ENCODE measurements at regions not wholly inside any gene's neighbourhood (a gene's known extent, or its start where the extent isn't known, plus 50 kb on each side); places are given as distances from the start of the nearest gene placed in this dataset.

- no peak for DNase-seq (ENCODE audit: low spot score in 2 of 2)
These were observed 54.6 kb downstream of the ZFP36L2 start for GRCh38 chr2:43171789-43172188.

GRCh38 chr2:43170405-43171105 lies 55.9 kb downstream of the ZFP36L2 start:
- no peak for FAIRE-seq

More at GRCh38 chr2:43171789-43172188, 54.6 kb downstream of the ZFP36L2 start:
- FAIRE-seq, result no peak

DNA sequence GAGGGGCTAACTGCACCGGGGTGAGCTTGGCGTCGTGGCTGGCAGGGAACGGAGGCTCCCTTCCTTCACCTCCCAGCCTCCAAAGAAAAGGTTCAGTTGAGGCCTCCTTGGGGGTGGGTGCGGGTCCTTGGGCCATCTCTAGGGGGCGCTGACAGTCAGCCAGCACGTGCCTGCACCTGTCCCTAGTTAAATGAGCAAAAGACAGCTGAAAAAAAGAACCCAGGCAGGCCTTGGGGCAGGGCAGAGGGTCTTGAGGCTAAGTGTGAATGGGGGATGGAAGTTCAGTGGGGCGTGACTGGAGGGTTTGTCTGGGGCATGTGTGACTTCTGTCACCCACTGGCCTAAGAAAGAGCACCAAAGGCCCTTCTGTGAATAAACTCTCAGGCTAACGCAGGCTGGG lies 56.4 kb downstream of the ZFP36L2 start:
- no peak for DNase-seq (ENCODE audit: low spot score in 2 of 2)
- no peak for FAIRE-seq

More at GRCh38 chr2:43170405-43171105, 55.9 kb downstream of the ZFP36L2 start:
- DNase-seq (ENCODE audit: low spot score in 2 of 2), result no peak

DNA sequence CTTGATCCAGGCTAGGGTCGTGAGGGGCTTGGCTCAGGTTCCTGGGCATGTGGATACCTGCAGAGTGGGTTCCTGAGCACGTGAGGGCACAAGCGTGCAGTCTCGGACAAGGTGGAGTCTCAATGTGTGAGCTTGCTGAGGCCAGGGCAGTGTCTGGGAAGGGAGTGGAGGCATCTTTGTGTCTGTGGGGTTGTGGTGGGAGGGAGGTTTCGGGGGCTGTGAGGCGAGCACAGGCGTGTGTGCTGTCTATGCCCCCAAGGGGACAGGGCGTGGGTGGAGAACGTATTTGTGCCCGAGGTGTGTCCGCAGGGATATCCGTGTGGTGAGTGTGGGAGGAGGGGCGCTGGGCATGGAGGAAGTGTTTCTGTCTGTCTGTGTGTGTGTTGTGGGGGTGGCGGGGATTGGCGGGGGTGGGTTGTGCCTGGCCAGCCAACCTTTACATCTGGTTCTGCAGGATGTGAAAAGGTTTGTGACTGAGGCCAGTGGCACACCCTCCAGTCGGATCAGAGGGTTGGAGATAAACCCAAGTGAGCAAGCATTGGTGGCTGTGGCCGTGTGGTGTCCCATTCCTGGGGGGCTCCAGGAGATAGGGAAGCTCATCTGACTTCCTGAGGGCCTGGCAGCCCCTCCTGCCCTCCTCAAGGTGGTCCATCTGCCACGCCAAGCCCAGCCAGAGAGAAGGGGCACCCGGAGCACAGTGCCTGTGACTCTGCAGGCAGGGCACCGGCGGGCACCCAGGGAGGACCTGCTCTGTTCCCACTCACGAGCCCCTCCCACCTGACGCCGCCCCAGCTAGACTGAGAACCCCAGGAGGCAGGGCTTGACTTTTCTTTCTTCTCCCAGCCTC lies 57.1 kb downstream of the ZFP36L2 start:
- FAIRE-seq, result no peak
- no peak for DNase-seq (ENCODE audit: low spot score in 2 of 2)

DNA sequence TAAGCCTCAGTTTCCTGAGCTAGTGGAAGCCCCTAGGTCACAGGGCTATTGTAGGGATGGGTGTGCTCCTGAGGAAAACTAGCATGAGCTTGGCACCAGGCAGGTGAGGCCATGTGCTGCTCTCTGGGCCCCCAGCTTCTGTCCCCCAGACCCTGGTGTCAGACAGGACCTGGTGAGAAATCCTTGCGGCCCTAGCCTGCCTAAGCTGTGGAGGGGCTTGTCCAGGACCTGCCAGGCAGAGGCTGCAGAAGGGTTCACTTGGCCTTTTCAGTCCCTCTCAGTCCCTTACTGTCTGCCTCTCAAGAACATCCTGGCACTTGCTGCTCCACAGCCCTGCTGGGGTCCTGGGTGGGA lies 58.4 kb downstream of the ZFP36L2 start:
- DNase-seq (ENCODE audit: low spot score in 2 of 2) (no peak), FAIRE-seq (no peak)

DNA sequence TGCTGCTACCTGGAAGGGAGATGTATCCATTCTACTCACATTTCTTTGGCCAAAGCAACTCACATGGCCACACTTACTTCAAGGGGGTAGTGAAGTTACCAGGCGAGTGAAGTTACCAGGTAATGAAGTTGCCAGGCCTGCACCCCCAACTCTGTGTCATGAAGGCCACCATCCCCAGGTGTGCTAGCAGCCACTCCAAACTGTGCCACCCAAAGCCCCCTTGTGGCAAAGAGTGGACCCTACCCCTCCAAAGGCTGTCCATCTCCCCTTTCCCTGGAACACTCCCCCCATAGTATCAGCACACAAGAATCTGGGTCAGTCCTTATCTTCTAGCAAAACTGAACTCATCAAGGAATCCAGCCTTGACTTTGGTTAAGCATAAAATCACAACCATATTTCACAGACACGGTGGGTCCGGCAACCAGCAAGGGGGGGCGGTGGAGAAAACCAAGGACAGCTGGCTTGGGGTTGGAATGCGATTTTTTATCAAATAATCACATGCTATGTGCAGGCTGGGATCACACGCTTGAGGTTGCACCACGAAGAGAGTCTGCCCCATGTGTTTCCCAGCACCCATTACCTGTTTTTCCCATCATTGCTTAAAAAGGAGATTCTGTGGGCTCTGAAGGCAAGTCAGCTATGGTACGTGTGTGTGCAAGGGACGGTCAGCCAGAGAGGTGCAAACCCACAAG lies 60.9 kb downstream of the ZFP36L2 start:
- DNase-seq (ENCODE audit: low spot score in 2 of 2), result no peak
- no peak for FAIRE-seq

GRCh38 chr2:43164686-43165085 lies 61.7 kb downstream of the ZFP36L2 start:
- no peak for FAIRE-seq
- no peak for DNase-seq (ENCODE audit: low spot score in 2 of 2)

DNA sequence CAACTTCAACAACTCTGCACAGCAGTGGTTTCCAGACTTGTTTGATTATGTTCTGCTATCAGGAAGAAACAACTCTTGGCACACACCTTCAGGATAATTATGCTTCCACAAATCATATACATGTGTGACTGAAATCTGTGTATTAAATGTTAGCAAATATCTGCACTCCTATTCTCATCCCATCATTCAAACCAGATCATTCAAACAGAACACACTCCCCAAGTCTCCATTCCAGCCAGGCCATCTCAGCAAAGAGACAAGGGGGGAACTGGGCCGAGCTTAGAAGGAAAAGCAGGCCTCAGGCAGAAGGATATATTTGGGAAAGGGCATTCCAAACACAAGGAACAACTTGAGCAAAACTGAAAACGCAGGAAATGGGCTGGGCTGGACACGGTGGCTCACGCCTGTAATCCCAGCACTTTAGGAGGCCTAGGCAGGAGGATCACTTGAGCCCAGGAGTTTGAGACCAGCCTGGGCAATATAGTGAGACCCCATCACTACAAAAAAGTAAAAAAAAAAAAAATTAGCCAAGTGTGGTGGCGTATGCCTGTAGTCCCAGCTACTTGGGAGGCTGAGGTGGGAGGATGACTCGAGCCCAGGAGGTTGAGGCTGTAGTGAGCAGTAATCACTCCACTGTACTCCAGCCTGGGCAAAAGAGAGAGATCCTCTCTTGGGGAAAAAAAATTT lies 62.7 kb downstream of the ZFP36L2 start:
- no peak for DNase-seq (ENCODE audit: low spot score in 2 of 2)
- no peak for FAIRE-seq

GRCh38 chr2:43162511-43162776 lies 64.0 kb downstream of the ZFP36L2 start:
- FAIRE-seq, result no peak
- no peak for DNase-seq (ENCODE audit: low spot score in 2 of 2)

- FAIRE-seq (no peak), DNase-seq (ENCODE audit: low spot score in 2 of 2) (no peak)
These were observed 64.5 kb downstream of the ZFP36L2 start for GRCh38 chr2:43161650-43162510.

- FAIRE-seq (no peak), DNase-seq (ENCODE audit: low spot score in 2 of 2) (no peak)
These were observed 65.6 kb downstream of the ZFP36L2 start for GRCh38 chr2:43160778-43161177.

- FAIRE-seq (no peak), DNase-seq (ENCODE audit: low spot score in 2 of 2) (no peak)
These were observed 66.6 kb downstream of the ZFP36L2 start for GRCh38 chr2:43159797-43160196.

DNA sequence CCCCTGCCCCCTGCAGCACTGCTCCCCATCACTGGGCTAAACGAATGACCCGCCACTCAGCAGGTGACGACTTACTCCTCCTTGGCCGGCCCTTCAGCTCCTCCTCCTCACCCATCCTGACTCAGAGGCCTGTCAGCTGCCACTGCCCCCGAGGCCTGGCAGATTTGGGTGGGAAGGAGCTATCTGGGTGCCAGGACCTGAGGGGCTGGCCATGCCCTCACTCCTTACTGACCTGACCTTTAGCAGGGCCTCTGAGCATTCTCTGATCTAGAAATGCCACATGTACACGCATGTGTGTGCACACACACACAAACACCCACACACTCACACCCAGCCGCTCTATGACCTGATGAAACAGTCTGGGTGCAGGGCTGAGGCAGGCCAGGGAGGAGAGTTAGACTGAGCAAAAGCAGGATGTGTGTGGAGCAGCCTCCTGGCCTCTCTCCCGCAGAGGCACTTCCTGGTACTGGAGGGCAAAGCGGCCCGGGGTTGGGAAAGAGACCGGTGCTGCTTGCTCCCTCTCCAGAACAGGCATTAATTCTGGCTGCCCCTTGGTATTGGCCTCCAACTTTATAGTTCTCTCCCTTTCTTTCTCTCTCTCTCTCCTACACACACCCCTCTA lies 68.0 kb downstream of the ZFP36L2 start:
- FAIRE-seq (no peak), DNase-seq (ENCODE audit: low spot score in 2 of 2) (no peak)

DNA sequence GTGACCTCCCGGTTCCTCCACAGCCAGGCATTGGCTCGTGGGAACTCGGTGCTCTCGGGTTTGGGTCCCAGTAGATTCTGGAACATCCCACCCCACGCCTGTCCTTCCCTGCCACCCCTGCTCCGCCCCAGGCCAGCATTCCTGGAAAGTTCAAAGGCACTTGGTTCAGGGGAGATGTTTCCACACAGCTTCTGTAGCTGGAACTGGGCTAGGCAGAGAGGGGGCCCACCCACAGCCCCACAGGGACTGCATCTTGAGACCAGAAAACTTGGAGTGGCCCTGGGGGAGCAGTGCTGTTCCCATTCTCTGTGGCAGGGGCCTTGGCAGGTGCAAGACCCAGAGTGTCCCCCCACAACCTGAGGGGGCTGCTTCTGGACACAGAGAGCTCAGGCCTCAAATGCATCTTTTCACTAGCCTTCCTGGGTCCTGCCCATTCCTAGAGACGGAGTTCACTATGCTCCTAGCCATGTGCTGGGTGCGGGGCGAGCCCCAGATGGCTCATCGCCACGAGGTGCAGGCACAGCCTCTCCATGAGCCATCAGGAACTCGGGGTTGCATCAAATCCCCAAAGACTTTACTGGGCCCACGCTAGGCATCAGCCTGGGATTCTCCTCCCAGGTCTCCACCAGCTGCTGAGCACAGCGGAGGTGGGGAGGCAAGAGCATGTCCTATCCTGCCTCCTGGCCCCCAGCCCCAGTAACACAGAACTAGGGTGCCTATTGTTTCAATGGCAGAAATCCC lies 68.7 kb downstream of the ZFP36L2 start:
- DNase-seq (ENCODE audit: low spot score in 2 of 2) (no peak), FAIRE-seq (no peak)

DNA sequence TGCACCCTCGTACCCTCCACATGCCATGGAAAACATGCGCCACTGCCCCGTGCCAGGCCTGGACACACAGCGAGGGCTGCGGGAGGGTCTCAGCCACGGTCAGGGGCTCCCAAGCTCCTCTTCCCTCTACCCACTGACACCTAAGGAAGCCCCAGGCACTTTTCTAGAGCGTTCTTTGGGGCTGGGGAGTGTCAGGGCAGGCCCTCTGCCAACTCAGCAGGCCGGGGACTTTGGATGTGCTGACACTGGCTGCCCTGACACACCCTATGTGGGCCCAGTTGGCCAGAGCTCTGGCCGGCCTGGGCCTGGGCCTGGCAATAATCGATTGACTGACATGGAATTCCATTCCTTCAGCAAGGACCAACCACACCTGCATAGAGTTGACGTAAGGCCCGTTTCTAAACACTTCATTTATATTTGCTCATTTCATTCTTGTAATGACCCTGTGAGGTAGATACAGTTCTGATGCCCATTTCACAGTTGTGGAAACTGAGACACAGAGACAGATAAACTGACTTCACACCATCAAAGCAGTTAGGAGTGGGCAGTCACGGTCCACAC lies 70.5 kb downstream of the ZFP36L2 start:
- no peak for DNase-seq (ENCODE audit: low spot score in 2 of 2)
- no peak for FAIRE-seq

DNA sequence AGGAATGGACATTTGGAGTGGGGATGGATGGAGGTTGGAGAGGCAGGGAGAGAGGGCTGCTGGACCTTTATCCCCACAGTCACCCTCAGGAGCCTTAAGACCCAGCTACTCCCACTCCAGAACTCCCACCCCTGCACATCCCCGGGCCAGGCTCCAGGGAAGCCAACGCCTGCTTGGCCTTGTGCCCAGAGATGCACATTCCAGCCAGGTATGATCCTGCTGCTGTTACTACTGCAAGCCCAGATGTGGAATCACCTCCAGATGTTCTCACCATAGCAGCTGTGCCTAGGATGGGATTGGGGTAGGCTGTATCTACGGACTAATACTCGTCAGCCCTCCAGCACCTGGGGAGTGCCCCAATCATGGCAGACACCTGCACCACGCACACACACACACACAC lies 71.7 kb downstream of the ZFP36L2 start:
- FAIRE-seq (no peak), DNase-seq (ENCODE audit: low spot score in 2 of 2) (no peak)

DNA sequence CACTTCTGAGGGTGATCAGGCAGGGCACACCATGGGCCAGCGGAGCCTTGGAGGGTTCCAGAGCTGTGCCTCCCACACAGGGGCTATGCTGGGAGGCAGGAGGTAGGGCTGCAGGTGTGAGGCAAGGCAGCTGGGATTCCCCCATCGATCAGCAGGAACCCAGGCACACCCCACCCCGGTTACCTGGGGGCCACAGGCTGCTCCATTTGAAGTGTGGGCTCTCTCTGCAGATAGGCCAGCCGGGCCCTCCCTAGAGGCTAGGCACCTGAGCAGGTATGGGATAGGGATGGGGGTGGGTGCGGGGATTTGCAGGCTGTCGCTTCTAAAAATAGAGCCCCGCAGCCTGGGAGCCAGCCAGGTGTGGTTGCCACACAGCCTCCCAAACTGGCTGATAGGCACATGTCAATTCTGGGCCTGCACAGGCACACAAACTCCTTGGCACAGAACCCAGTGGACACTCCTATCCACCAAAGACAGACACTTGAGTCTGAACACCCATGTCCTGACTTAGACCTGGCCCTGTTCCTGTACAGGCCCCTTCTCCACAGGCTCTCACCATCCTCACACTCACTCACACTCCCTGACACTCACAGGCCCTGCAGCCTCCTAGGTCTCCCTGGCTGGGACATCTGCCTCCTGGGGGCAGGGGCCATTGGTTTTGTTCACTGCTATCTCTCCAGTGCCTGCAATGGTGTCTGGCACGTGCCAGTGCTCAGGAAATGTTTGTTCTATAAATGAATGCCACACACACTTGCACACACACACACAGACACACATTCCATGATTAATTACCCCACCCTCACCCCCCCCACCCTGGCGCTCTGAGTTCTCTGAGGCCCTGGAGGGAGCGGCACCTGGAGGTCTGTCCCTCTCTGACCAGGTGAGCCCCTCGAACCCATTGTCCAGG lies 73.4 kb downstream of the ZFP36L2 start:
- DNase-seq (ENCODE audit: low spot score in 2 of 2), result no peak
- FAIRE-seq, result no peak

GRCh38 chr2:43152186-43152585 lies 74.2 kb downstream of the ZFP36L2 start:
- FAIRE-seq, result no peak
- DNase-seq (ENCODE audit: low spot score in 2 of 2), result no peak

Data from frontal cortex (tissue), 3 donors.